Parathyroid adenoma (tissue), 2 donors: ENCODE measurements at regions not wholly inside any gene's neighbourhood (a gene's known extent, or its start where the extent isn't known, plus 50 kb on each side); places are given as distances from the start of the nearest gene placed in this dataset.

Experiments
- H2AFZ ChIP-seq: fragments of 300-600 bp; sonication (generic); one replicate; pipeline ENCODE4 v1.7.0; 2017; ENCODE audit warnings: antibody characterized with exemption, mild to moderate bottlenecking
- H3K27ac ChIP-seq: fragments of 300-600 bp; sonication (generic); one replicate; pipeline ENCODE4 v1.7.0; 2017
- H3K27me3 ChIP-seq: fragments of 300-600 bp; sonication (generic); one replicate; pipeline ENCODE4 v1.7.0; 2017; ENCODE audit warnings: low read length; ENCODE audit not compliant: control insufficient read depth, insufficient read depth
- H3K36me3 ChIP-seq: fragments of 300-600 bp; sonication (generic); one replicate; pipeline ENCODE4 v1.7.0; 2017; ENCODE audit warnings: low read length; ENCODE audit not compliant: control insufficient read depth, insufficient read depth
- H3K4me1 ChIP-seq: fragments of 300-600 bp; sonication (generic); one replicate; pipeline ENCODE4 v1.7.0; 2017; ENCODE audit warnings: control low read depth
- H3K4me2 ChIP-seq: fragments of 300-600 bp; sonication (generic); one replicate; pipeline ENCODE4 v1.7.0; 2017; ENCODE audit warnings: low read length
- H3K4me3 ChIP-seq: fragments of 300-600 bp; sonication (generic); one replicate; pipeline ENCODE4 v1.7.0; 2017; ENCODE audit warnings: low read depth, low read length
- H3K79me2 ChIP-seq: fragments of 300-600 bp; sonication (generic); one replicate; pipeline ENCODE4 v1.7.0; 2017; ENCODE audit warnings: control low read depth
- H3K9ac ChIP-seq: fragments of 300-600 bp; sonication (generic); one replicate; pipeline ENCODE4 v1.7.0; 2017; ENCODE audit warnings: mild to moderate bottlenecking
- H3K9me3 ChIP-seq: fragments of 300-600 bp; sonication (generic); one replicate; pipeline ENCODE4 v1.7.0; 2017; ENCODE audit warnings: low read length; ENCODE audit not compliant: control insufficient read depth
- CTCF ChIP-seq: fragments of 300-600 bp; sonication (generic); IDR thresholded peaks from one replicate; pipeline ENCODE4 v1.7.0; 2017; ENCODE audit warnings: antibody characterized with exemption, mild to moderate bottlenecking
- donor health status: primary hyperparathyroidism.

GRCh38 chr16:85314512-85314971 lies 202.3 kb upstream of the CIBAR2 start:
- Histone ChIP-seq H2AFZ (no peak overlapping the region), H3K4me2 (no peak overlapping the region), H3K9me3 (no peaks in the 10 kb centered on the region), H3K4me1 (peaks cover 13% of the 10 kb centered on the region), H3K79me2 (peaks cover 23% of the 10 kb centered on the region), H3K27ac (no peak overlapping the region), H3K9ac (no peak overlapping the region), H3K27me3 (no peaks in the 10 kb centered on the region), H3K4me3 (no peak overlapping the region), H3K36me3 (no peaks in the 10 kb centered on the region)
- TF ChIP-seq CTCF = no peak

GRCh38 chr16:85315866-85316265 lies 203.6 kb upstream of the CIBAR2 start:
- TF ChIP-seq CTCF = no peak
- Histone ChIP-seq H3K27me3 (no peaks in the 10 kb centered on the region), H3K36me3 (no peaks in the 10 kb centered on the region), H3K4me1 (peaks cover 13% of the 10 kb centered on the region), H3K79me2 (peaks cover 19% of the 10 kb centered on the region), H3K9me3 (no peaks in the 10 kb centered on the region), H3K4me2 (no peak overlapping the region), H2AFZ (no peak overlapping the region), H3K9ac (no peak overlapping the region), H3K27ac (no peak overlapping the region), H3K4me3 (no peak overlapping the region)

GRCh38 chr16:85316321-85316919 lies 204.1 kb upstream of the CIBAR2 start:
- H3K36me3 ChIP-seq = no peaks in the 10 kb centered on the region
- no peak overlapping the region for H2AFZ ChIP-seq
- H3K27me3 ChIP-seq = no peaks in the 10 kb centered on the region
- H3K4me3 ChIP-seq = no peak overlapping the region
- H3K4me2 ChIP-seq = no peak overlapping the region
- H3K4me1 ChIP-seq = peaks cover 13% of the 10 kb centered on the region
- peak; percentile 79 for TF ChIP-seq CTCF
- H3K9me3 ChIP-seq = no peaks in the 10 kb centered on the region
- H3K27ac ChIP-seq = no peak overlapping the region
- H3K79me2 ChIP-seq = peaks cover 16% of the 10 kb centered on the region
- no peak overlapping the region for H3K9ac ChIP-seq

GRCh38 chr16:85316944-85317343 lies 204.7 kb upstream of the CIBAR2 start:
- H3K27me3 ChIP-seq = no peaks in the 10 kb centered on the region
- TF ChIP-seq CTCF = no peak
- H3K4me3 ChIP-seq = no peak overlapping the region
- no peak overlapping the region for H3K27ac ChIP-seq
- H3K9ac ChIP-seq = no peak overlapping the region
- peaks cover 13% of the 10 kb centered on the region for H3K4me1 ChIP-seq
- no peak overlapping the region for H3K4me2 ChIP-seq
- no peak overlapping the region for H2AFZ ChIP-seq
- peaks cover 13% of the 10 kb centered on the region for H3K79me2 ChIP-seq
- no peaks in the 10 kb centered on the region for H3K36me3 ChIP-seq
- no peaks in the 10 kb centered on the region for H3K9me3 ChIP-seq

GRCh38 chr16:85317704-85318103 lies 205.4 kb upstream of the CIBAR2 start:
- Histone ChIP-seq H3K27me3 (no peaks in the 10 kb centered on the region), H3K27ac (no peak overlapping the region), H3K4me1 (peaks cover 6% of the 10 kb centered on the region), H2AFZ (no peak overlapping the region), H3K36me3 (no peaks in the 10 kb centered on the region), H3K9me3 (no peaks in the 10 kb centered on the region), H3K79me2 (peaks cover 7% of the 10 kb centered on the region), H3K4me3 (no peak overlapping the region), H3K9ac (no peak overlapping the region), H3K4me2 (no peak overlapping the region)
- no peak for TF ChIP-seq CTCF
